WTC11 (cell line): ENCODE measurements at regions not wholly inside any gene's neighbourhood (a gene's known extent, or its start where the extent isn't known, plus 50 kb on each side); places are given as distances from the start of the nearest gene placed in this dataset.

Source experiments
- ATF1 ChIP-seq: sonication (generic); formaldehyde crosslinking; IDR thresholded peaks from 2 replicates; pipeline ENCODE4 v1.8.1; 2023; ENCODE audit warnings: mild to moderate bottlenecking, moderate library complexity, missing genetic modification reagents
- GRHL2 ChIP-seq: fragments of 250-450 bp; sonication (Bioruptor Pico); IDR thresholded peaks from 2 replicates; pipeline ENCODE4 v1.8.0; 2022; ENCODE audit warnings: mild to moderate bottlenecking, moderate library complexity; ENCODE audit not compliant: insufficient replicate concordance, severe bottlenecking
- MYBL2 ChIP-seq: sonication (generic); formaldehyde crosslinking; IDR thresholded peaks from 2 replicates; pipeline ENCODE4 v1.8.1; 2023; ENCODE audit warnings: mild to moderate bottlenecking, moderate library complexity, missing genetic modification reagents
- NR2C2 ChIP-seq: sonication (generic); formaldehyde crosslinking; IDR thresholded peaks from 2 replicates; pipeline ENCODE4 v1.8.0; 2022; ENCODE audit warnings: mild to moderate bottlenecking, missing genetic modification reagents
- TF ChIP-seq, protein P1 (sequence below): fragments of 200-600 bp; IDR thresholded peaks from 2 replicates; pipeline ENCODE4 v1.8.0; 2022; ENCODE audit warnings: antibody characterized with exemption
- TF ChIP-seq, protein P2 (sequence below): fragments of 250-450 bp; sonication (Bioruptor Pico); IDR thresholded peaks from 2 replicates; pipeline ENCODE4 v1.9.0; 2021; ENCODE audit warnings: mild to moderate bottlenecking

DNA sequence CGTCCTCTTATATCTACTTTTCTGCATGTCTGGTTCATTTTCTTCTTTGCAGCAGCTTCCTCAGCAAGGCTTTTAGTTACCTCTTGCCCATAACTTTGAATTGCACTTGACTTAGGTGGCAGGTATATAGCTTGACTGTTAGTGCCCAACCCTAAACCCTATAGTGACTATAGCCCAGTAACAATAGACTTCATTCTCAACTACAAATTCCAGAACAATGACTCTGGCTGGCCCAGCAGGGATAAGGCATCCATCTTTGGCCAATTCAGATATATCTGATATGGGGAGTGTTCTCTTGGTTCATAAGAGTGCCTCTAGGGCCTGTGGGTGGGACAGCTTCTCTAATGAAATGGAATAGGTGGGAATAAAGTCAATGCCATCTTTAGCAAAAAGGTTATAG is 246.2 kb downstream of the DMRT2 start:
- TF ChIP-seq, protein P1, sequence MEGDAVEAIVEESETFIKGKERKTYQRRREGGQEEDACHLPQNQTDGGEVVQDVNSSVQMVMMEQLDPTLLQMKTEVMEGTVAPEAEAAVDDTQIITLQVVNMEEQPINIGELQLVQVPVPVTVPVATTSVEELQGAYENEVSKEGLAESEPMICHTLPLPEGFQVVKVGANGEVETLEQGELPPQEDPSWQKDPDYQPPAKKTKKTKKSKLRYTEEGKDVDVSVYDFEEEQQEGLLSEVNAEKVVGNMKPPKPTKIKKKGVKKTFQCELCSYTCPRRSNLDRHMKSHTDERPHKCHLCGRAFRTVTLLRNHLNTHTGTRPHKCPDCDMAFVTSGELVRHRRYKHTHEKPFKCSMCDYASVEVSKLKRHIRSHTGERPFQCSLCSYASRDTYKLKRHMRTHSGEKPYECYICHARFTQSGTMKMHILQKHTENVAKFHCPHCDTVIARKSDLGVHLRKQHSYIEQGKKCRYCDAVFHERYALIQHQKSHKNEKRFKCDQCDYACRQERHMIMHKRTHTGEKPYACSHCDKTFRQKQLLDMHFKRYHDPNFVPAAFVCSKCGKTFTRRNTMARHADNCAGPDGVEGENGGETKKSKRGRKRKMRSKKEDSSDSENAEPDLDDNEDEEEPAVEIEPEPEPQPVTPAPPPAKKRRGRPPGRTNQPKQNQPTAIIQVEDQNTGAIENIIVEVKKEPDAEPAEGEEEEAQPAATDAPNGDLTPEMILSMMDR, result no peak
- TF ChIP-seq MYBL2 (CRISPR knock-in tag), result no peak
- TF ChIP-seq, protein P2, sequence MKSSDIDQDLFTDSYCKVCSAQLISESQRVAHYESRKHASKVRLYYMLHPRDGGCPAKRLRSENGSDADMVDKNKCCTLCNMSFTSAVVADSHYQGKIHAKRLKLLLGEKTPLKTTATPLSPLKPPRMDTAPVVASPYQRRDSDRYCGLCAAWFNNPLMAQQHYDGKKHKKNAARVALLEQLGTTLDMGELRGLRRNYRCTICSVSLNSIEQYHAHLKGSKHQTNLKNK (CRISPR knock-in tag), result no peak
- no peak for TF ChIP-seq ATF1 (CRISPR knock-in tag)
- no peak for TF ChIP-seq GRHL2 (CRISPR knock-in tag)
- TF ChIP-seq NR2C2 (CRISPR knock-in tag), result no peak
